Erythroblast (primary cell): ENCODE measurements at regions not wholly inside any gene's neighbourhood (a gene's known extent, or its start where the extent isn't known, plus 50 kb on each side); places are given as distances from the start of the nearest gene placed in this dataset.

Source experiments
- DNase-seq, 2 experiments: peaks; one replicate each; lab custom pipeline; 2025; lab: John Stamatoyannopoulos, UW
- GATA1 ChIP-seq: IDR thresholded peaks from 2 replicates; pipeline ENCODE4 v1.6.1; 2011; ENCODE audit warnings: low read depth, mild to moderate bottlenecking, control low read depth, low read length, moderate library complexity
- POLR2A ChIP-seq: IDR thresholded peaks from 2 replicates; pipeline ENCODE4 v1.6.1; 2011; ENCODE audit warnings: mild to moderate bottlenecking, low read length

DNA sequence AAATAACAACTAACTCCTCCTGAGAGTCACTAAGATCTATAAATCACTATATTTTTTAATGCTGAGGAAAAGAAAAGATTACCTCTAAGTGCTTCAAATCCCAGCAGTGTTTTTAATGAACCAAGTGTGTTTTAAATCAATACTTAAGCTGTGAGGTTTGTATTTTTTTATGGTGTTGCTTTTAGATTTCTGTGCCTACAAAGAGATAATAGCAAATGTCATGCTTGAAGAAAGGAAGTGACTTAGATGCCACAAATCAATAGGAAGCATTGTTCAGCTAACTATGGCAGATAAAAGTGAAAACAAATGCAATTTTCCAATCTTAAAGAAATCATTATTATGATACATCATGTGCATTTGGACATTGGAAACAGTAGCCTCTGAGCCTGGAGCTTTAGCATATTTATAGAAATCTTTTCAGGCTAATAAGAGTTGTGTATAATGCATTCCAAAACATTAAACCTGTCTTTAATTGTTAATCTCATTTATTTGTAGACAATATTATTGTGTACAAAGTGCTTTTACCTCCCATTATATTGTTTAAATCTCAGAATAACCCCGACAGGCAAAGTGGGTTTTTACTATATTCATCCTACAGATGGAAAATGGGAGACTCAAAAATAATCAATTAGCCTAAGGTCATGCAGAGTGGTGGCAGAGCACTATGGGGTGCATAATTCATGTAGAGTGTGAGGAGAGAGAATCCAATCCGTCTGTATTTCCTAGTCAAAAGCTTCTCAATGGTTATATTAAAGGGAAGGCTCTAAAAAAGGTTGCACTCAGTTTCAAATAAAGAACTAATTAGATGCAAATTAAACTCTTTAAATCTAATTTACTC lies 486.2 kb downstream of the NAV3 start:
- TF ChIP-seq GATA1 (no peak), POLR2A (no peak)

DNA sequence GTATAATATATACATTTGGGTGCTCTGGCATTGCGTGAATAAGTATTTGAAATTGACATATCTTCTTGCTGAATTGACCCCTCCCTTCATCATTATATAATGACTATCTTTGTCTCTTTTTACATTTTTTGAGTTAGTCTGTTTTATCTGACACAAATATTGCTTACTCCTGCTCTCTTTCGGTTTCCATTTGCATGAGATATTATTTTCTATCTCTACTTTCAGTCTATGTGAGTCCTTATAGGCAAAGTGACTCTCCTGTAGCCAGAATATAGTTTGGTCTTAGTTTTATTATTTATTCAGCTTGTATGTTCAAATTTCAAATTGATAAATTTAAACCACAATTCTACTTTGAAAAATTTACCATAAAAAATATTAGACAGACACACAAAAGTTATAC lies 491.0 kb downstream of the NAV3 start:
- TF ChIP-seq POLR2A (no peak), GATA1 (no peak)
- DNase-seq, result no peak

More for the DNA sequence above, 486.2 kb downstream of the NAV3 start:
- DNase-seq, result no peak

DNA sequence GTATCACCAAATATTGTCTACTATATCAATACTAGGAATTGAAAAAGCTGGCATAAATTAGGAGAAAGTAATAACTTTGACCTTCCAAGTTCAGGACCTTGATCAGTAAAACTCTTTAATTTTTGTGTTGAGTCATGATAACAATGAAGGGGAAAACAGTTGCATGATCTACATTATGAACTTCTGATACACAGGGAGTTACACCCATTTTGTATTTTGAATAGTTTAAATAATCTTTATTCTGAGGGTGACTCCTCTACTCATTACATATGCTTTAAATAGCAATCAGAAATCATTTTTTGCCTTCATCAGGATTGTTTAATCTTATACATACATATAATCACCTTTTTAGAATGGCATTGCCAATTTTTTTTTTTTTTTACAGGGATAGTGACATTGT lies 492.5 kb downstream of the NAV3 start:
- no peak for DNase-seq
- TF ChIP-seq POLR2A (no peak), GATA1 (no peak)

DNA sequence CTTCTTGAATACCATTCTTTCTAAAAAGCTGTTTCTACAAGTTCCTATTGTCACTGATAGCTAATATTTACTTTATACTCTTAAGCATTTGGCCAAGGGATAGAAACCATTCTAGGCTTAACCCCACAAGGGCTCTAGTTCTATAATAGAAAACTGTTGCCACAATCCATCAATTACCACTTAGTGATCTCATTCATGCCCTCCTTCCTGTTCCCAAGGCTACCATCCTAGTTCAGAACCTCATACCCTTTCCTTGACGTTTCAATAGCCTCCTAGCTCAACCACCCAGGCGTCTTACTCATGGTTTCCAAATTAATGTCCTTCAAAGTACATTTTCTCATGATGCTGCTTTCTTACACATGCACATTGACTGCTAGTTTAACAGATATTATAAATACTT lies 493.5 kb downstream of the NAV3 start:
- DNase-seq, result no peak
- TF ChIP-seq GATA1 (no peak), POLR2A (no peak)

DNA sequence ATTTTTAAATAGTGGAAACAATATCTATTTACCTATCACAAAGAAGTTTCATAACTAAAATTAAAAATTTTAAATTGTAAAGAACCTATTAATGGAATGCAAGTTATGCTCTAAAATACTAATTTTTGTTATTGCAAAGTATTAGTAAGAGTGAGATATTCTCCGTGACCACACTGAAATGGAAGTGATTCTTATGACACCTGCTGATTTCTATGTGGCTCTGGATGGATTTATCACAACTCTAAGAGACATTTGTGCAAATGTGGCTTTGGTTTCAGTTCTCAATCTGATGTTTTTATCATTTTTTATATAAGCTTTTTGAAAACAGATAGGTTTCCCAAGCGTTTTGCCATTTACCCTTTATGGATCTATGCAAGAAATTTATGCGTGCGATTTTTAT lies 497.8 kb downstream of the NAV3 start:
- no peak for TF ChIP-seq POLR2A
- no peak for TF ChIP-seq GATA1
- DNase-seq, result no peak

DNA sequence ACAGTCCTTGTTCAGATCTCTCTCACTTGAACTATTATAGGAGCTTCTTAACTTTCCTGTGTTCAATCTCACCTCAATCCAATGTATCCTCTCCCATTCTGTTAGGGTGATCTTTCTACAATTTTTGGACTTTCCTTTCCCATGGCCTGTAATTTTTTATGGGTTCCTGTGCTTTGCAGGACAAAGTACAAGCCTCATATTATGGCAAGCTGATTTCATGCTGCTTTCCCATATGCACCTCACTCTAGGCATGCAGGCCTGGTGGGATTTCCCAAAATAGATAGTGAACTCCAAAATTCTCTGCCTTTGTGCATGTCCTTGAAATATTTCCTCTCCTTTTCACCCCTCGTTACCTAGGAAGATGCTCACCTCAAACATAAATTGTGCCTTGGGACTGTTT lies 499.4 kb downstream of the NAV3 start:
- no peak for DNase-seq

DNA sequence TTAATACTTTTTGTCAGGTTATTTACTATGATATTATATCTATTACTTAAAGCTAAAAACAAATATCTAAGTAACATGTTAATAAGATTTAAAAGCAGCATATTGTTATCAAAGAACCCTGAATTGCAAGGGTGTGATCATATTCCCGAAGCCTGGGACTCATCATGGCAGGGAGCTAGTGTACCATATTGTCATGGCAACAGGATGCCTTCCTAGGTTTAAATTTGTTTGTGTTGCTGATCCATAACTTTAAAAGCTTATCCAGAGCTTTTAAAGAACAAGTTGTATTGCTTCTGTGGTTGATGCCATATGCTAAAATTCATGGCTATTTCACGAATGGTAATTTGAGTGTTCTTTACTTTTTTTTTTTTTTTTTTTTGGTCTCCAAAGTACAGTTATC lies 500.5 kb downstream of the NAV3 start:
- no peak for DNase-seq
- TF ChIP-seq GATA1 (no peak), POLR2A (no peak)

More for the DNA sequence above, 499.4 kb downstream of the NAV3 start:
- TF ChIP-seq GATA1, result no peak
- TF ChIP-seq POLR2A, result no peak

DNA sequence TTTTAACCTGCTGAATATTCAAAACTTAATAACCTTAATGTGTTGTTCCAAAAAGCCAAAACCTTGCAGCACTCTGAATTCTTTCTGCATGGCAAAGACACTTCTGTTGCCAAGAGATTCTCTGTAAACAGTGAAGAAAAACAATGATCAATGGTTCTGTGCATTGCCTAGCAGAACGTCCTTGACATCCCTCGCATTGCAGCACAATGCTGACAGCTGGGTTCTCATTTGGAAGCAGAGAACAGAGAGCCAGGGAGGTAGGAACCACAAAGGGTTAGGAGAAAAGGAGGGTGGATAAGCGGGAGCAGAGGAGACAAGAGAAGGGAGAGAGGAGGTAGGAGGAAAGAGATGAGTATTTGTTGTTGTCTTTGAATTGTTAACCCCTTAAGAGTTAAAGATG lies 501.1 kb downstream of the NAV3 start:
- DNase-seq, result no peak
- TF ChIP-seq POLR2A (no peak), GATA1 (no peak)

DNA sequence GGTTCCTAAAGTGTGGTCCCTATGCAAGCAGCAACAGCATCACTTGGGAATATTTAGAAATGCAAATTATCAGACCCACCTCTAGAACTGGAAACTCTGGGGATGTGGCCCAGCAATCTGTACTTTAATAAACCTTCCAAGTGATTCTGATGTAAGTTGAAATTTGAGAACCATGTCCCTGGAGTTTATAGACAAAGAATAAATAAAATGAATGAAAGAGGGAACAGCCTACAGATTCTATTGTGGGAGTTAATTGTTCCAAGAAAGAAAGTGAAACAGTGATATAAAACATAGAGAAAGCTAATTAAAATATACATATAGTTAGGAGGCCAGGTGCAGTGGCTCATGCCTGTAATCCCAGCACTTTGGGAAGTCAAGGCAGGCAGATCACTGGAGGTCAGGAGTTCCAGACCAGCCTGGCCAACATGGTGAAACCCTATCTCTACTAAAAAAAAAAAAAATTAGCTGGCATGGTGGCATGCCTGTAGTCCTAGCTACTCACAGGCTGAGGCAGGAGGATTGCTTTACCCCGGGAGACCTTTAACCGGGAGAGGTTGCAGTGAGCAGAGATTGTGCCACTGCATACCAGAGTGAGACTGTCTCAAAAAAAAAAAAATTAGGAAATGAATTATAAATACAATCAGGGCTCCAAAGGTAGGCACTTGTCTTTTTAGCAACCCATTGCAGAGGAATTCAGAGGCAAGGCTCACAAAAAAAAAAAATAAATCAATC lies 507.5 kb downstream of the NAV3 start:
- DNase-seq, result no peak
- TF ChIP-seq POLR2A, result no peak
- TF ChIP-seq GATA1, result no peak

DNA sequence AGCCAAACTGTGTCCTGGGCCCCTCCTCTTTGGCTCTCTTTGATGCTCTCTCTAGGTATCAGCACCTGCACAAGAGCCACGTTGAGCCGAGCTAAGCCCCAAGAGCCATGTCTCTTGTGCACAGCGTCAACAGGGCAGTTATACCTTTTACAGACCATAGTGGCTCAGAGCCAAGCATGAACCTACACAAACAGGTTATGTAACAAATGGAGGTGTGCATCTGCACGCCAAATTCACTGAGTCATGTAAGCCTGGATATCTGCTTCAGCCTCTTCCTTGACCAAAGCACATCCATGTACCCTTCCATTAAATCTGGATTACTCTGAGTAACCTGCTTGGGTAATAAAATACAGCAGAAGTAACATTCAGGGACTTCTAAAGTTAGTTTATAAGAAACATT lies 509.7 kb downstream of the NAV3 start:
- TF ChIP-seq POLR2A (no peak), GATA1 (no peak)
- no peak for DNase-seq

DNA sequence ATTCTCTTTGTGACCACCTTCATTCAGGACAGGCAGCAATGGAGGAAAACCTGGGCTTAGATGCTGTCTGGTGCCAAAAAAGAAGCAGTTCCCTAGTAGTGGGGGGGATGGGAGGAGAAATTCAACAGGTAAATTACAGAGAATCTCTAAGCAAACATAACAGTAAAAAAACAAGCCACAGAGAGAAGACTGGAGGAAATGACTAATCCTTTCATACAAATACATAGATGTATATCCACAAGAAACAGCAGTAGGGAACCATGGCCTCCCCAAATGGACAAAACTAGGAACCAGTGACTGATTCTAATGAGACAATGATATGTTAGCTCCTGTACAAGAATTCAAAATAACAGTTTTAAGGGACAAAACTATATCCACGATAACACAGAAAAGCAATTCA lies 513.0 kb downstream of the NAV3 start:
- TF ChIP-seq POLR2A (no peak), GATA1 (no peak)
- DNase-seq, result no peak

DNA sequence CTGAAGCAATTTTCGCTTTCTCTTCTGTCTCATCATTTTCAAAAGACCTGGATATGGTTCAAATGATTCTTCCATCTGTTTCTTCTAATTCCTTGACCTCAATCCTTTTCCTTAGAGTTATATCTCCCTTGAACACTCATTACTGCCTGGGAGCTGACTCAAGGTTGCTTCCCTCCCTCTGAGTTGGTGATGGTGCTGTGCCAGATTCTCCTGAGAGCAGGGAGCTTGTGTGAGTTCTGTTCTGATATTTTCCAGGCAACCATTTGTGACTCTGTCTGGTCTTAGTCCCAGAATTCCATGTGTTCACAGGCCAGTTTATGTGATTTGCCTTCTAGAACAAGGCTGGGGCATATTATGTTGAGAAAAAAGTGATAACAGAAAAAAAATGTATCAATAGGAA lies 505.1 kb upstream of the SYT1 start:
- DNase-seq, result no peak
- no peak for TF ChIP-seq POLR2A
- no peak for TF ChIP-seq GATA1

DNA sequence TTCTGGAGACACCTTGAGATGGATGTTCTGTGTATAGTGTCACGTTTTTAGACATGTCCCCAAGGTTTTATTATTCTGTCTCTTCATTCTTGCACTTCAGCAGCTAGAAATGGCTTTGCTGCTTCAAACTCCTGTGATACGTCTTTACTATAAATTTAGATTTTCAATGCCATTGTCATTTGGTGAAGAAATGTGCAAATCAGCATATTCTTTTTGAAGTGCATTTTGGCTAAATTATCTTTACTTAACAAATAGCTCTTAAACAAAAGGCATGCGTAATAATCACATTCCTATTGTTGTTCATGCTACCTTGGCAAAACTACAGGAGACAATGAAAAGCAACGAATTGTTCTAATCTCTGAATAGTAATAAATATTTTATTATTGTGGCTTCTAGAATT lies 502.9 kb upstream of the SYT1 start:
- no peak for TF ChIP-seq GATA1
- TF ChIP-seq POLR2A, result no peak
- DNase-seq, result no peak

DNA sequence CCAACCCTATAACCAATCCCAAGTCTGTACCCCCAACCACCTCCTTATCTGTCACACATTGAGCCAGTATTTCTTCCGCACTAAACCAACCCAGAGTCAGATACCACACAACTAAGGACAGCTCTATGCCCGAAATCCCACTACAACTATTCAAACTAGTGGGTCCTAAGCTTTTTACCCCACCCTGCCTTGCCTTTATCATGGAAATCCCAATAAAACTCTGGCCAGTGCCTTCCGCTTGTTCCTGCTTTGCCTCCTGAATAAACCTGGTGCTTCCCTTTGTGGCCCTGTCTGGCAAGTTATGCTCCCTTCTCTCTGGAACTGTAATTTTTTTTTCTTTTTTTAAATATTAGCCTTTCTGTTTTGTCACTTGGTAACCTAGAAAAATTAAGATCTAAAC lies 493.3 kb upstream of the SYT1 start:
- DNase-seq, result no peak

More for the DNA sequence above, 493.3 kb upstream of the SYT1 start:
- TF ChIP-seq POLR2A, result no peak
- TF ChIP-seq GATA1, result no peak
